HFF-Myc (cell line): ENCODE measurements at regions not wholly inside any gene's neighbourhood (a gene's known extent, or its start where the extent isn't known, plus 50 kb on each side); places are given as distances from the start of the nearest gene placed in this dataset.

Experiments used
- DNase-seq: peaks from one replicate; pipeline ENCODE4 v3.0.0-alpha.2; 2011; ENCODE audit warnings: low read depth; ENCODE audit errors: extremely low read depth
- H3K4me3 ChIP-seq: replicated peaks from 2 replicates; pipeline ENCODE4 v1.5.1; 2011; ENCODE audit warnings: low read depth, mild to moderate bottlenecking, control low read depth, low read length
- TF ChIP-seq, protein P1 (sequence below): IDR thresholded peaks from 2 replicates; pipeline ENCODE4 v1.5.1; 2012; ENCODE audit warnings: mild to moderate bottlenecking, low read depth, low read length, control low read depth; ENCODE audit errors: missing control alignments

DNA sequence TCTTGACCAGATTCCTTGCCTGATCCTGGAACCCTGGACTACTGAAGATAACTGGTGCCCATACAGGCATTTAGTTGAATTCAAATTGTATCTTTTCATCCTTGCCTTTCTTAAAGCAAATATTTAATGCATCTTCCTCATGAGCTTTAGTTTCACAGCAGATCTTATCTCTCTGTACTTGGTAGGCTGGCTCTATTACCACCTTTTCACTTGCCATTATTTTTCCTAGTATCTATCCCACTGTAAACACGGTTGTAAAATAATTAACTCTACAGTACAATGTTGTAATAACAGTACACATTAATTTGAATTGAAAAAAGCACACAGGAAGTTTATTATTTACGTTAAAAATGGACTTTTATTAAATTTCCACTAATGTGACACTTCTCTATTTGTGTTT is 1286.9 kb downstream of the GRIK2 start:
- TF ChIP-seq, protein P1, sequence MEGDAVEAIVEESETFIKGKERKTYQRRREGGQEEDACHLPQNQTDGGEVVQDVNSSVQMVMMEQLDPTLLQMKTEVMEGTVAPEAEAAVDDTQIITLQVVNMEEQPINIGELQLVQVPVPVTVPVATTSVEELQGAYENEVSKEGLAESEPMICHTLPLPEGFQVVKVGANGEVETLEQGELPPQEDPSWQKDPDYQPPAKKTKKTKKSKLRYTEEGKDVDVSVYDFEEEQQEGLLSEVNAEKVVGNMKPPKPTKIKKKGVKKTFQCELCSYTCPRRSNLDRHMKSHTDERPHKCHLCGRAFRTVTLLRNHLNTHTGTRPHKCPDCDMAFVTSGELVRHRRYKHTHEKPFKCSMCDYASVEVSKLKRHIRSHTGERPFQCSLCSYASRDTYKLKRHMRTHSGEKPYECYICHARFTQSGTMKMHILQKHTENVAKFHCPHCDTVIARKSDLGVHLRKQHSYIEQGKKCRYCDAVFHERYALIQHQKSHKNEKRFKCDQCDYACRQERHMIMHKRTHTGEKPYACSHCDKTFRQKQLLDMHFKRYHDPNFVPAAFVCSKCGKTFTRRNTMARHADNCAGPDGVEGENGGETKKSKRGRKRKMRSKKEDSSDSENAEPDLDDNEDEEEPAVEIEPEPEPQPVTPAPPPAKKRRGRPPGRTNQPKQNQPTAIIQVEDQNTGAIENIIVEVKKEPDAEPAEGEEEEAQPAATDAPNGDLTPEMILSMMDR: no peak
- no peak overlapping the region for H3K4me3 ChIP-seq
- DNase-seq: no peak

GRCh38 chr6:102679865-102680264 is 1286.4 kb downstream of the GRIK2 start:
- H3K4me3 ChIP-seq: no peak overlapping the region
- TF ChIP-seq, protein P1: no peak
- no peak for DNase-seq

DNA sequence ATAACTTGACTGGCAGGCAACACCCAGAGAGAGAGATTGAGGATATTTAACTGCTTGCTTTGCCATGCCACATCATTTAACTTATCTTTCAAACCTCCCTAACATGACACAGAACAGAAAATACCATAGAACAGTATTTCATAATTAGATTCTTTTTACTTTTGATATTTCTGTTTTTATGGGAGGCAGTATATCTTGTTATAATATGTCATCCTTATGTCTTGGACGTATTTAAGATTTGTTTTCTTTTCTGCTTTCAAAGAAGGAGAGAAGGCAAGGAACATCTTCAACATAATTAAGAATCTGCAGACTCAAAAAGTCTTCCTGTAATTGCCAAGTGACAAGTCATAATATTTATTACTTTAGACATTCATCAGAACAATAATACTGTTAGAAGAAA is 1283.7 kb downstream of the GRIK2 start:
- no peak for DNase-seq
- no peak overlapping the region for H3K4me3 ChIP-seq
- TF ChIP-seq, protein P1: no peak

DNA sequence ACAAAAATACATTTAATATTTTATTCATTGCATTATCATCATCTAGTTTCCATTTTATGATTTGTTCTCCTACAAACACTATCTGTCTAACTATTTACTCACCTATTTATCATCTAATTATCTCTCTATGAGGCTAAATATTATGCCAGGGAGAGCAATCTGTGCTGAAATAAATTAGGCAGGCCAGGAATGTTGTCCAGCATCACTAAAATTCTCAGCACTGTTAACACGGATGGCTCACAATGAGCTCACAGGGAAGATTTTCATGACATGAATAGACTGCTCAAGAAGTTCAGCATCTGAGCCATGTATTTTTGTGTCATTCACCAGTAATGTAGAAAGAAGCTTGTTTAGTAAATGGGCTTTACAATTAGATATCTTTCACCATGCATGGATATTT is 1277.2 kb downstream of the GRIK2 start:
- H3K4me3 ChIP-seq: no peak overlapping the region
- TF ChIP-seq, protein P1: no peak
- no peak for DNase-seq

DNA sequence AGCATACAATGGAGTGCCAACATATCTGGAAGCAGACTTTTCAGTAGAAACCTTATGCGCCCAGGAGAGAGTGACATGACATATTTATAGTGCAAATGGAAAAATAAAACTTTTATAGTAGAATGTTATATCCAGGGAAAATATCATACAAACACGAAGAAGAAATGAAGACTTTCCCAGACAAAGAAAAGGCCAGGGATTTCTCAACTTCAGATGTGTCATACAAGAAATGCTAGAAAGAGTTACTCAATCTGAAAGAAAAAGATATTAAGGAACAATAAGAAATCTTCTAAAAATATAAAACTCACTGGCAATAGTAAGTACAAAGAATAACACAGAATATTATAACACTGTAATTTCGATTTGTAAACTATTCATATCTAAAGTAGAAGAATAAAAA is 1269.3 kb downstream of the GRIK2 start:
- TF ChIP-seq, protein P1: no peak
- DNase-seq: no peak
- H3K4me3 ChIP-seq: no peak overlapping the region

DNA sequence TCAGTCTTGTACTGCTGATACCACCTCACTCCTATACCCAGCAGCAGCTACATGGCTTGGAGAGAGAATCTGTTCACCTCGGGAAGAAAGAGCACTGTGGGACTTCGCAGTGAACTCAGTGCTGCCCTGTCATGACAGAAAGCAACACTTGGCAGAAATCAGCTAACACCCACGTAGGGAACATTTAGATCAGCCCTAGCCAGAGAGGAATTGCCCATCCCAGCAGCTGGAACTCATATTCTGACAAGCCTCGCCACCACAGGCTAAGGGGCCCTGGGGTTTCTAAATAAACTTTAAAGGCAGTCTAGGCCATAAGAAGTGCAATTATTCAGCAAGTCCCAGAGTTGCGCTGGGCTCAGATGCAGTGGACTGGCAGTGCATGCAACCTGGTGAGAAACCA is 1266.8 kb downstream of the GRIK2 start:
- H3K4me3 ChIP-seq: no peak overlapping the region
- no peak for DNase-seq
- TF ChIP-seq, protein P1: no peak

DNA sequence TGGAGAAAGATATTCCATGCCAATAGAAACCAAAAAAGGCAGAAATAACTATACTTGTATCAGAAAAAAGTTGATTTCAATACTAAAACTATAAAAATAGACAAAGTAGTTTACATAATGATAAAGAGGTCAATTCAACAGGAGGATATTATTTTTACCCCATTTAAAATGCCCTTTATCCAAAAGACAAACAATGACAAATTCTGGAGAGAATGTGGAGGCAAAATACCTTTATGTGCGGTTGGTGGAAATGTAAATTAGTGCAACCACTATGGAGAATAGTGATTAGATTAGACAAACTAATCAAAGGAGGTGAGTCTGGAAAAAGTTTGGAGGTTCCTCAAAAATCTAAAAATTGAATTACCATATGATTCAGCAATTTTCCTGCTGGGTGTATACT is 1262.3 kb downstream of the GRIK2 start:
- no peak for DNase-seq
- TF ChIP-seq, protein P1: no peak

More for the DNA sequence above, 1262.3 kb downstream of the GRIK2 start:
- H3K4me3 ChIP-seq: no peak overlapping the region
